ENCODE measurements at regions not wholly inside any gene's neighbourhood (a gene's known extent, or its start where the extent isn't known, plus 50 kb on each side); places are given as distances from the start of the nearest gene placed in this dataset.

DNA sequence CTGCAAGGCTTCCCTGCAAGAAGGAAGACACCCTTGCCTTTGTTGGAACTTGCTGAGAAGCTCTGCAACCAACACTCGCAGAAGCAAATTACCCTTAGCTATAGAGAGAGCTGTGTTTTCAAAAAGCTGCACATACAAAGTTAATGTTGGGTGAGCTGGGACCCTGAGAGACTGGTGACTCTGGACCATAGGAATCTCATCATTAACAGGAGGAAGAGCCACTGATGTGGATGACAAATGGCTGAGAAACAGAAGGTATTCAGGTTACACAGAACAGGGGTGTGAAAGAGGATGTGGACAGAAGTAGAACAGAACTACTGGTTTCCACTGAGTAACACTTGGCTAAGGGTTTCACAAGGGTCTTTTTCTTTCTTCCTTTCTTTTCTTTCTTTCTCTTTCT is 493.5 kb downstream of the IRX1 start:
- Mint-ChIP-seq H3K36me3 (ENCODE audit: low read depth) (no peaks in the 10 kb centered on the region; the same call in 2 of the 3 replicates), H3K4me3 (no peak overlapping the region), H3K4me1 (no peaks in the 10 kb centered on the region), H3K27me3 (ENCODE audit: insufficient read depth, low read depth, poor library complexity) (peaks cover 10% of the 10 kb centered on the region), H3K9me3 (no peaks in the 10 kb centered on the region; the same call in 1 of the 3 replicates), H3K27ac (no peak overlapping the region)
- Histone ChIP-seq H3K27me3 (ENCODE audit: insufficient read depth) (no peaks in the 10 kb centered on the region), H3K4me3 (no peak overlapping the region), H4K20me1 (replicated peaks; ENCODE audit: insufficient read depth) (no peaks in the 10 kb centered on the region), H3K4me1 (ENCODE audit: insufficient read depth) (no peaks in the 10 kb centered on the region), H3K9me2 (ENCODE audit: insufficient read depth) (peaks cover 7% of the 10 kb centered on the region; the same call in 1 of the 2 replicates), H3K79me2 (replicated peaks; ENCODE audit: insufficient read depth) (no peaks in the 10 kb centered on the region), H3K4me2 (no peak overlapping the region), H2AFZ (no peak overlapping the region), H3K27ac (ENCODE audit: low read depth) (no peak overlapping the region), H3K36me3 (ENCODE audit: insufficient read depth) (no peaks in the 10 kb centered on the region), H3F3A (replicated peaks; ENCODE audit: low read depth) (no peaks in the 10 kb centered on the region)
- TF ChIP-seq CREB1 (CRISPR knock-in tag; IDR thresholded peaks at IDR 0.05; ENCODE audit: low read depth) (no peak), EZH2 (IDR thresholded peaks at IDR 0.05; ENCODE audit: low read depth, unreplicated experiment) (no peak), EZH2phosphoT487 (IDR thresholded peaks at IDR 0.05; ENCODE audit: unreplicated experiment) (no peak), JUNB (IDR thresholded peaks at IDR 0.05; ENCODE audit: unreplicated experiment) (no peak), ZNF114 (CRISPR knock-in tag; IDR thresholded peaks at IDR 0.05) (no peak), STAT1 (IDR thresholded peaks at IDR 0.05; ENCODE audit: unreplicated experiment) (no peak), ZNF331 (CRISPR knock-in tag; IDR thresholded peaks at IDR 0.05; ENCODE audit: low read depth) (no peak), NANOG (IDR thresholded peaks at IDR 0.05; ENCODE audit: borderline replicate concordance) (no peak), POLR2AphosphoS5 (IDR thresholded peaks at IDR 0.05; ENCODE audit: low read depth) (no peak)
- TF ChIP-seq, protein P1, sequence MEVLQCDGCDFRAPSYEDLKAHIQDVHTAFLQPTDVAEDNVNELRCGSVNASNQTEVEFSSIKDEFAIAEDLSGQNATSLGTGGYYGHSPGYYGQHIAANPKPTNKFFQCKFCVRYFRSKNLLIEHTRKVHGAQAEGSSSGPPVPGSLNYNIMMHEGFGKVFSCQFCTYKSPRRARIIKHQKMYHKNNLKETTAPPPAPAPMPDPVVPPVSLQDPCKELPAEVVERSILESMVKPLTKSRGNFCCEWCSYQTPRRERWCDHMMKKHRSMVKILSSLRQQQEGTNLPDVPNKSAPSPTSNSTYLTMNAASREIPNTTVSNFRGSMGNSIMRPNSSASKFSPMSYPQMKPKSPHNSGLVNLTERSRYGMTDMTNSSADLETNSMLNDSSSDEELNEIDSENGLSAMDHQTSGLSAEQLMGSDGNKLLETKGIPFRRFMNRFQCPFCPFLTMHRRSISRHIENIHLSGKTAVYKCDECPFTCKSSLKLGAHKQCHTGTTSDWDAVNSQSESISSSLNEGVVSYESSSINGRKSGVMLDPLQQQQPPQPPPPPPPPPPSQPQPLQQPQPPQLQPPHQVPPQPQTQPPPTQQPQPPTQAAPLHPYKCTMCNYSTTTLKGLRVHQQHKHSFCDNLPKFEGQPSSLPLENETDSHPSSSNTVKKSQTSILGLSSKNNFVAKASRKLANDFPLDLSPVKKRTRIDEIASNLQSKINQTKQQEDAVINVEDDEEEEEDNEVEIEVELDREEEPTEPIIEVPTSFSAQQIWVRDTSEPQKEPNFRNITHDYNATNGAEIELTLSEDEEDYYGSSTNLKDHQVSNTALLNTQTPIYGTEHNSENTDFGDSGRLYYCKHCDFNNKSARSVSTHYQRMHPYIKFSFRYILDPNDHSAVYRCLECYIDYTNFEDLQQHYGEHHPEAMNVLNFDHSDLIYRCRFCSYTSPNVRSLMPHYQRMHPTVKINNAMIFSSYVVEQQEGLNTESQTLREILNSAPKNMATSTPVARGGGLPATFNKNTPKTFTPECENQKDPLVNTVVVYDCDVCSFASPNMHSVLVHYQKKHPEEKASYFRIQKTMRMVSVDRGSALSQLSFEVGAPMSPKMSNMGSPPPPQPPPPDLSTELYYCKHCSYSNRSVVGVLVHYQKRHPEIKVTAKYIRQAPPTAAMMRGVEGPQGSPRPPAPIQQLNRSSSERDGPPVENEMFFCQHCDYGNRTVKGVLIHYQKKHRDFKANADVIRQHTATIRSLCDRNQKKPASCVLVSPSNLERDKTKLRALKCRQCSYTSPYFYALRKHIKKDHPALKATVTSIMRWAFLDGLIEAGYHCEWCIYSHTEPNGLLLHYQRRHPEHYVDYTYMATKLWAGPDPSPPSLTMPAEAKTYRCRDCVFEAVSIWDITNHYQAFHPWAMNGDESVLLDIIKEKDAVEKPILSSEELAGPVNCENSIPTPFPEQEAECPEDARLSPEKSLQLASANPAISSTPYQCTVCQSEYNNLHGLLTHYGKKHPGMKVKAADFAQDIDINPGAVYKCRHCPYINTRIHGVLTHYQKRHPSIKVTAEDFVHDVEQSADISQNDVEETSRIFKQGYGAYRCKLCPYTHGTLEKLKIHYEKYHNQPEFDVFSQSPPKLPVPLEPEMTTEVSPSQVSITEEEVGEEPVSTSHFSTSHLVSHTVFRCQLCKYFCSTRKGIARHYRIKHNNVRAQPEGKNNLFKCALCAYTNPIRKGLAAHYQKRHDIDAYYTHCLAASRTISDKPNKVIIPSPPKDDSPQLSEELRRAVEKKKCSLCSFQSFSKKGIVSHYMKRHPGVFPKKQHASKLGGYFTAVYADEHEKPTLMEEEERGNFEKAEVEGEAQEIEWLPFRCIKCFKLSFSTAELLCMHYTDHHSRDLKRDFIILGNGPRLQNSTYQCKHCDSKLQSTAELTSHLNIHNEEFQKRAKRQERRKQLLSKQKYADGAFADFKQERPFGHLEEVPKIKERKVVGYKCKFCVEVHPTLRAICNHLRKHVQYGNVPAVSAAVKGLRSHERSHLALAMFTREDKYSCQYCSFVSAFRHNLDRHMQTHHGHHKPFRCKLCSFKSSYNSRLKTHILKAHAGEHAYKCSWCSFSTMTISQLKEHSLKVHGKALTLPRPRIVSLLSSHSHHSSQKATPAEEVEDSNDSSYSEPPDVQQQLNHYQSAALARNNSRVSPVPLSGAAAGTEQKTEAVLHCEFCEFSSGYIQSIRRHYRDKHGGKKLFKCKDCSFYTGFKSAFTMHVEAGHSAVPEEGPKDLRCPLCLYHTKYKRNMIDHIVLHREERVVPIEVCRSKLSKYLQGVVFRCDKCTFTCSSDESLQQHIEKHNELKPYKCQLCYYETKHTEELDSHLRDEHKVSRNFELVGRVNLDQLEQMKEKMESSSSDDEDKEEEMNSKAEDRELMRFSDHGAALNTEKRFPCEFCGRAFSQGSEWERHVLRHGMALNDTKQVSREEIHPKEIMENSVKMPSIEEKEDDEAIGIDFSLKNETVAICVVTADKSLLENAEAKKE (CRISPR knock-in tag; IDR thresholded peaks at IDR 0.05): no peak
- TF ChIP-seq, protein P2, sequence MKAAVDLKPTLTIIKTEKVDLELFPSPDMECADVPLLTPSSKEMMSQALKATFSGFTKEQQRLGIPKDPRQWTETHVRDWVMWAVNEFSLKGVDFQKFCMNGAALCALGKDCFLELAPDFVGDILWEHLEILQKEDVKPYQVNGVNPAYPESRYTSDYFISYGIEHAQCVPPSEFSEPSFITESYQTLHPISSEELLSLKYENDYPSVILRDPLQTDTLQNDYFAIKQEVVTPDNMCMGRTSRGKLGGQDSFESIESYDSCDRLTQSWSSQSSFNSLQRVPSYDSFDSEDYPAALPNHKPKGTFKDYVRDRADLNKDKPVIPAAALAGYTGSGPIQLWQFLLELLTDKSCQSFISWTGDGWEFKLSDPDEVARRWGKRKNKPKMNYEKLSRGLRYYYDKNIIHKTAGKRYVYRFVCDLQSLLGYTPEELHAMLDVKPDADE (IDR thresholded peaks at IDR 0.05): no peak
- TF ChIP-seq, protein P3, sequence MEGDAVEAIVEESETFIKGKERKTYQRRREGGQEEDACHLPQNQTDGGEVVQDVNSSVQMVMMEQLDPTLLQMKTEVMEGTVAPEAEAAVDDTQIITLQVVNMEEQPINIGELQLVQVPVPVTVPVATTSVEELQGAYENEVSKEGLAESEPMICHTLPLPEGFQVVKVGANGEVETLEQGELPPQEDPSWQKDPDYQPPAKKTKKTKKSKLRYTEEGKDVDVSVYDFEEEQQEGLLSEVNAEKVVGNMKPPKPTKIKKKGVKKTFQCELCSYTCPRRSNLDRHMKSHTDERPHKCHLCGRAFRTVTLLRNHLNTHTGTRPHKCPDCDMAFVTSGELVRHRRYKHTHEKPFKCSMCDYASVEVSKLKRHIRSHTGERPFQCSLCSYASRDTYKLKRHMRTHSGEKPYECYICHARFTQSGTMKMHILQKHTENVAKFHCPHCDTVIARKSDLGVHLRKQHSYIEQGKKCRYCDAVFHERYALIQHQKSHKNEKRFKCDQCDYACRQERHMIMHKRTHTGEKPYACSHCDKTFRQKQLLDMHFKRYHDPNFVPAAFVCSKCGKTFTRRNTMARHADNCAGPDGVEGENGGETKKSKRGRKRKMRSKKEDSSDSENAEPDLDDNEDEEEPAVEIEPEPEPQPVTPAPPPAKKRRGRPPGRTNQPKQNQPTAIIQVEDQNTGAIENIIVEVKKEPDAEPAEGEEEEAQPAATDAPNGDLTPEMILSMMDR (conservative IDR thresholded peaks at IDR 0.05; ENCODE audit: low read depth in 2 of 2): no peak
- TF ChIP-seq, protein P4, sequence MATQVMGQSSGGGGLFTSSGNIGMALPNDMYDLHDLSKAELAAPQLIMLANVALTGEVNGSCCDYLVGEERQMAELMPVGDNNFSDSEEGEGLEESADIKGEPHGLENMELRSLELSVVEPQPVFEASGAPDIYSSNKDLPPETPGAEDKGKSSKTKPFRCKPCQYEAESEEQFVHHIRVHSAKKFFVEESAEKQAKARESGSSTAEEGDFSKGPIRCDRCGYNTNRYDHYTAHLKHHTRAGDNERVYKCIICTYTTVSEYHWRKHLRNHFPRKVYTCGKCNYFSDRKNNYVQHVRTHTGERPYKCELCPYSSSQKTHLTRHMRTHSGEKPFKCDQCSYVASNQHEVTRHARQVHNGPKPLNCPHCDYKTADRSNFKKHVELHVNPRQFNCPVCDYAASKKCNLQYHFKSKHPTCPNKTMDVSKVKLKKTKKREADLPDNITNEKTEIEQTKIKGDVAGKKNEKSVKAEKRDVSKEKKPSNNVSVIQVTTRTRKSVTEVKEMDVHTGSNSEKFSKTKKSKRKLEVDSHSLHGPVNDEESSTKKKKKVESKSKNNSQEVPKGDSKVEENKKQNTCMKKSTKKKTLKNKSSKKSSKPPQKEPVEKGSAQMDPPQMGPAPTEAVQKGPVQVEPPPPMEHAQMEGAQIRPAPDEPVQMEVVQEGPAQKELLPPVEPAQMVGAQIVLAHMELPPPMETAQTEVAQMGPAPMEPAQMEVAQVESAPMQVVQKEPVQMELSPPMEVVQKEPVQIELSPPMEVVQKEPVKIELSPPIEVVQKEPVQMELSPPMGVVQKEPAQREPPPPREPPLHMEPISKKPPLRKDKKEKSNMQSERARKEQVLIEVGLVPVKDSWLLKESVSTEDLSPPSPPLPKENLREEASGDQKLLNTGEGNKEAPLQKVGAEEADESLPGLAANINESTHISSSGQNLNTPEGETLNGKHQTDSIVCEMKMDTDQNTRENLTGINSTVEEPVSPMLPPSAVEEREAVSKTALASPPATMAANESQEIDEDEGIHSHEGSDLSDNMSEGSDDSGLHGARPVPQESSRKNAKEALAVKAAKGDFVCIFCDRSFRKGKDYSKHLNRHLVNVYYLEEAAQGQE (IDR thresholded peaks at IDR 0.05; ENCODE audit: unreplicated experiment): no peak
- DNase-seq (ENCODE audit: low spot score) (no peak), ATAC-seq (no peak)

All from GM23338 (cell line).